Esophagus (tissue), 2 donors: ENCODE measurements at regions not wholly inside any gene's neighbourhood (a gene's known extent, or its start where the extent isn't known, plus 50 kb on each side); places are given as distances from the start of the nearest gene placed in this dataset.

ENCODE experiments used
- H3K27ac ChIP-seq, 2 donors: one replicate each; pipeline ENCODE4 v1.5.1; 2013; ENCODE audit warnings: low read depth in 2 of 2, mild to moderate bottlenecking in 2 of 2, inconsistent platforms in 1 of 2, low read length in 1 of 2, moderate library complexity in 1 of 2
- H3K27me3 ChIP-seq, 2 donors: one replicate each; pipeline ENCODE4 v1.6.1; 2013; ENCODE audit warnings: low read length in 2 of 2, control low read depth in 1 of 2, mild to moderate bottlenecking in 1 of 2; ENCODE audit not compliant: insufficient read depth in 2 of 2, control insufficient read depth in 1 of 2
- H3K36me3 ChIP-seq, 2 donors: one replicate each; pipeline ENCODE4 v1.6.1; 2013; ENCODE audit warnings: low read length in 1 of 2; ENCODE audit not compliant: control insufficient read depth in 2 of 2, insufficient read depth in 2 of 2
- H3K4me1 ChIP-seq, 2 donors: one replicate each; pipeline ENCODE4 v1.6.1; 2013; ENCODE audit warnings: low read length in 1 of 2; ENCODE audit not compliant: control insufficient read depth in 2 of 2, insufficient read depth in 2 of 2
- H3K4me3 ChIP-seq, 2 donors: one replicate each; pipeline ENCODE4 v1.5.1; 2013; ENCODE audit warnings: low read length in 2 of 2, mild to moderate bottlenecking in 2 of 2, low read depth in 1 of 2, moderate library complexity in 1 of 2
- H3K9me3 ChIP-seq, 2 donors: one replicate each; pipeline ENCODE4 v1.6.1; 2013; ENCODE audit warnings: mild to moderate bottlenecking in 2 of 2, low read depth in 1 of 2, low read length in 1 of 2, moderate library complexity in 1 of 2; ENCODE audit not compliant: control insufficient read depth in 2 of 2, insufficient read depth in 1 of 2
- WGBS, 2 donors: extraction: QIAGEN DNeasy Blood & Tissue Kit; methylation state at CpG; one replicate each; pipeline ENCODE4 v1.1.7; 2013; 5-methylcytosine and 5-hydroxymethylcytosine counted together
- donor health status: healthy with polysubstance abuse.
- donor health status: Bipolar disorder and iron deficiency.

GRCh38 chr13:80123945-80124344 is 217.0 kb downstream of the SPRY2 start:
- Histone ChIP-seq H3K36me3 (no peaks in the 10 kb centered on the region), H3K27me3 (no peaks in the 10 kb centered on the region), H3K4me3 (no peak overlapping the region), H3K4me1 (no peaks in the 10 kb centered on the region), H3K27ac (no peak overlapping the region), H3K9me3 (no peaks in the 10 kb centered on the region)
- 86 to 97% methylated on average over 3 of the region's 3 CpGs for WGBS, 2 donors

- no peak overlapping the region for H3K27ac ChIP-seq
- no peaks in the 10 kb centered on the region for H3K36me3 ChIP-seq
- no peaks in the 10 kb centered on the region for H3K4me1 ChIP-seq
- H3K27me3 ChIP-seq: no peaks in the 10 kb centered on the region
- H3K4me3 ChIP-seq: no peak overlapping the region
- H3K9me3 ChIP-seq: no peaks in the 10 kb centered on the region
- 80% methylated on average over 1 of the region's 1 CpG for WGBS, 2 donors
Observed at GRCh38 chr13:80121038-80121437, 219.9 kb downstream of the SPRY2 start.

DNA sequence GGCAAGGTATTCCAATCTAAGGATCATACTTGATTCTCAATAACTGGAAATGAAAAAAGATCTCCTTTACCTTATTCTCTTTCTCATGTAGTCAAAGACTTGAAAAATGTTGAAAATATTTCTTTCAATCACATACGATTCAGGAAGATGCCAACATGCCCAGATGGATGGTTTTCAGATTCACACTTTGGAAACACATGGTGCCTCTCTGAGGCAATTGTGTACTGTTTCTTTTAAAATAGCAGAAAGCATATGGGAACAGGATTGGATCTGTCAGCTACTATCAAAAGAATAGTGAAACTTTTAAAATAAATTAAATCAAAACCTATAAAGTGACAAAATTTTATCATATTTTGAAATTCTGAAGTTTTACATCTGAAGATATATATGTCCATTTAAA is 222.4 kb downstream of the SPRY2 start:
- WGBS, 2 donors: 94 to 95% methylated on average over 1 of the region's 1 CpG
- Histone ChIP-seq H3K27me3 (no peaks in the 10 kb centered on the region), H3K27ac (no peak overlapping the region), H3K36me3 (no peaks in the 10 kb centered on the region), H3K4me3 (no peak overlapping the region), H3K4me1 (no peaks in the 10 kb centered on the region), H3K9me3 (no peaks in the 10 kb centered on the region)

- H3K36me3 ChIP-seq: no peaks in the 10 kb centered on the region
- no peaks in the 10 kb centered on the region for H3K4me1 ChIP-seq
- H3K27me3 ChIP-seq: no peaks in the 10 kb centered on the region
- no peak overlapping the region for H3K4me3 ChIP-seq
- WGBS, 2 donors: 90 to 96% methylated on average over 1 of the region's 1 CpG
- no peak overlapping the region for H3K27ac ChIP-seq
- H3K9me3 ChIP-seq: no peaks in the 10 kb centered on the region
Observed at GRCh38 chr13:80118099-80118498, 222.8 kb downstream of the SPRY2 start.

DNA sequence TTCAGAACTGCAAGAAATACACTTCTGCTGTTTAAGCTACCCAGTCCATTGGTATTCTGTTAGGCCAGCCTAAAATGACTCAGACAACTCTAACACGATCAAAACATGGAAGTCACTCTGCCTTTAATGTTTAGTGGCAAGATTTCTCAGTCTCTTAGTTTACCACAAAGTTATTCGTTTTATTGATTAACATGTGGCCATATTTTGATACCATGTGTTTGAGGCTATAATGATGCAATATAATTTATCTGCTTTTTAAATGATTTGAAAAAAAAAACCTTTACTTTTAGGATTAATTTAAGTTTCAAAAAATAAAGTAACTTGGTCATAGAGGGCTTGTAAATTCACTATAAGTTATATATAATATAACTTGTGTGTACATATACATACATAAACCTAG is 223.4 kb downstream of the SPRY2 start:
- Histone ChIP-seq H3K27ac (no peak overlapping the region), H3K4me1 (no peaks in the 10 kb centered on the region), H3K27me3 (no peaks in the 10 kb centered on the region), H3K36me3 (no peaks in the 10 kb centered on the region), H3K9me3 (no peaks in the 10 kb centered on the region), H3K4me3 (no peak overlapping the region)
- WGBS, 2 donors: 83 to 89% methylated on average over 2 of the region's 2 CpGs

- no peaks in the 10 kb centered on the region for H3K27me3 ChIP-seq
- no peaks in the 10 kb centered on the region for H3K4me1 ChIP-seq
- no peaks in the 10 kb centered on the region for H3K9me3 ChIP-seq
- H3K4me3 ChIP-seq: no peak overlapping the region
- H3K36me3 ChIP-seq: no peaks in the 10 kb centered on the region
- WGBS, 2 donors: 53 to 67% methylated on average over 3 of the region's 3 CpGs
- no peak overlapping the region for H3K27ac ChIP-seq
Observed at GRCh38 chr13:80116107-80116506, 224.8 kb downstream of the SPRY2 start.

DNA sequence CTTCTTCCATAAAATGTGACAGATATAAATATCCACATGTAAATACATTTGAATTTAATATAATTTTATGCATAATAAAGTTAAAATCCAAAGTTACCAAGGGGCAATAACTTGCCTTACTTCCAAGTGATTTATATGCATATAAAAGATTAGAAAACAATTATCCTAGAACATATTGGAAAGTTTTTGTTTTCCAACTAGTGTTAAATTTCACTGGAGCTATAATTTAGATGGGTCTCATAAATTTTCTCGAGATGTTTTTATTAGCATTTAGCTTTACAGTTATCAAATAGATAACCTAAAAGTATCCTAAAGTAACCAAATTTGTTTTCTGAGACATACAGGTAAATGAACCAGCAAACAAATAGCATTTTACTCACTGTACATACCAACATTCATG is 225.3 kb downstream of the SPRY2 start:
- Histone ChIP-seq H3K9me3 (no peaks in the 10 kb centered on the region), H3K27me3 (no peaks in the 10 kb centered on the region), H3K36me3 (no peaks in the 10 kb centered on the region), H3K4me3 (no peak overlapping the region), H3K27ac (no peak overlapping the region), H3K4me1 (no peaks in the 10 kb centered on the region)
- WGBS, 2 donors: 81 to 84% methylated on average over 1 of the region's 1 CpG

DNA sequence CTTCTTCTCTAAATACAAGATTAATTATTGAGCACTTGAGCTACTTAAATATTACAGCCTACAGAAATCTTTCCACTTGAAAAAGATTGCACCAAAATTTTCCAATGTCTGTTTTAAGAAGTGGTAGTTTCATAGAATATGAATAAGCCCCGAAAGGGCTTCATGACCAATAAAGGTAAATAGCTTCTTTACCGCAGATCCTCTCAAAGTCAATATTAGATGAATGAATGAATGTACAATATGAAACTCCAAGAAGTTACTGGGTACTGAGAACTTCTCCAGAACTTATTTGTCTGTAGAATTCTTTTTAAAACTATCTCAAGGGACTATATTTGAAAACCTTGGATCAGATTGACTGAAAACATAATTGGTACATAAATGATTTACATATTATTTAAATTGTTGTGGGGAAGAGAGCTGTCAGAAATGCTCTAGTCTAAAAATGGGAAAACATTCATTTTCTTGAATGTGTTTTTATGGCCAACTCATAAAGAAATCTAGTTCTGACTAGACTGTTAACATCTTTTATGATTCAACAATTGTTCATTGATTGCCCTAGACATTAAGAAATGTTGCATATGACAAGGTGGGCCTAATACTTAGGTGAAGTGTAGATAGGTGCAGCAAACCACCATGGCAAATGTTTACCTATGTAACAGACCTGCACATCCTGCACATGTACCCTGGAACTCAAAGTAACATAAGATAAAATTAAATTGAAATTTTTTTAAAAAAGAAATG is 227.0 kb downstream of the SPRY2 start:
- Histone ChIP-seq H3K36me3 (no peaks in the 10 kb centered on the region), H3K27me3 (no peaks in the 10 kb centered on the region), H3K4me1 (no peaks in the 10 kb centered on the region), H3K4me3 (no peak overlapping the region), H3K9me3 (no peaks in the 10 kb centered on the region), H3K27ac (no peak overlapping the region)
- WGBS, 2 donors: 88 to 90% methylated on average over 2 of the region's 2 CpGs

GRCh38 chr13:80109303-80109702 is 231.6 kb downstream of the SPRY2 start:
- no peak overlapping the region for H3K27ac ChIP-seq
- H3K36me3 ChIP-seq: no peaks in the 10 kb centered on the region
- no peaks in the 10 kb centered on the region for H3K4me1 ChIP-seq
- WGBS, 2 donors: 50 to 62% methylated on average over 3 of the region's 3 CpGs
- no peak overlapping the region for H3K4me3 ChIP-seq
- H3K27me3 ChIP-seq: no peaks in the 10 kb centered on the region
- H3K9me3 ChIP-seq: no peaks in the 10 kb centered on the region

GRCh38 chr13:80105350-80105749 is 235.6 kb downstream of the SPRY2 start:
- Histone ChIP-seq H3K36me3 (no peaks in the 10 kb centered on the region), H3K27me3 (no peaks in the 10 kb centered on the region), H3K4me3 (no peak overlapping the region), H3K27ac (no peak overlapping the region), H3K4me1 (no peaks in the 10 kb centered on the region), H3K9me3 (no peaks in the 10 kb centered on the region)
- 83% methylated on average over 2 of the region's 2 CpGs for WGBS, 2 donors
